Spleen (tissue), 11 donors: ENCODE measurements at regions not wholly inside any gene's neighbourhood (a gene's known extent, or its start where the extent isn't known, plus 50 kb on each side); places are given as distances from the start of the nearest gene placed in this dataset.

Experiments
- DNase-seq: peaks from one replicate; pipeline ENCODE4 v3.0.0-alpha.2; 2020
- H3K27ac ChIP-seq, 8 donors: fragments of 200-600 bp; sonication (generic) in 7 of 8; 1 replicate in 4 of 8; 2 replicates in 4 of 8; pipeline versions ENCODE4 v1.5.0 to v1.8.0; 2016 to 2021; ENCODE audit warnings: inconsistent platforms in 4 of 8, mild to moderate bottlenecking in 4 of 8, moderate library complexity in 1 of 8
- H3K27me3 ChIP-seq, 7 donors: fragments of 200-600 bp; sonication (generic) in 6 of 7; replicated peaks in 1 of 7; 1 replicate in 4 of 7; 2 replicates in 3 of 7; pipeline versions ENCODE4 v1.5.0 to v1.8.0; 2016 to 2021; ENCODE audit warnings: inconsistent platforms in 3 of 7, mild to moderate bottlenecking in 1 of 7
- H3K36me3 ChIP-seq, 6 donors: fragments of 200-600 bp; sonication (generic) in 5 of 6; 1 replicate in 4 of 6; 2 replicates in 2 of 6; pipeline versions ENCODE4 v1.5.0 to v1.8.0; 2016 to 2021; ENCODE audit warnings: inconsistent platforms in 2 of 6
- H3K4me1 ChIP-seq, 6 donors: fragments of 200-600 bp; sonication (generic) in 5 of 6; 1 replicate in 3 of 6; 2 replicates in 3 of 6; pipeline versions ENCODE4 v1.5.0 to v1.8.0; 2016 to 2021; ENCODE audit warnings: inconsistent platforms in 3 of 6
- H3K4me3 ChIP-seq, 8 donors: fragments of 200-600 bp; sonication (generic) in 7 of 8; 1 replicate in 4 of 8; 2 replicates in 4 of 8; pipeline versions ENCODE4 v1.5.0 to v1.8.0; 2016 to 2021; ENCODE audit warnings: inconsistent platforms in 4 of 8, mild to moderate bottlenecking in 4 of 8, moderate library complexity in 2 of 8
- H3K9me3 ChIP-seq, 8 donors: fragments of 200-600 bp; sonication (generic) in 7 of 8; 1 replicate in 4 of 8; 2 replicates in 4 of 8; pipeline versions ENCODE4 v1.5.0 to v1.8.0; 2016 to 2021; ENCODE audit warnings: inconsistent platforms in 4 of 8
- POLR2A ChIP-seq, 3 donors: fragments of 450-650 bp; IDR thresholded peaks; one replicate each; pipeline ENCODE4 v1.5.1; 2017; ENCODE audit warnings: antibody characterized with exemption in 3 of 3, mild to moderate bottlenecking in 1 of 3
- POLR2AphosphoS5 ChIP-seq, 3 donors: sonication (generic); formaldehyde crosslinking; IDR thresholded peaks; one replicate each; pipeline ENCODE4 v1.5.1; 2017; ENCODE audit warnings: antibody characterized with exemption in 3 of 3
- WGBS, 5 donors: extraction: QIAGEN DNeasy Blood & Tissue Kit in 3 of 5; methylation state at CpG; one replicate each; pipeline versions ENCODE4 v1.1.5 to v1.1.7; 2013 to 2018; 5-methylcytosine and 5-hydroxymethylcytosine counted together
- intact Hi-C: fragments of 100-400 bp; cut with DNase I; formaldehyde crosslinking; loops from one replicate; pipeline ENCODE4 v1.15.0; 2023; ENCODE audit warnings: low total_unique reads
- TF ChIP-seq, protein P1 (sequence below), 11 experiments: fragments of 200-600 bp in 7 of 11; fragments of 450-650 bp in 4 of 11; sonication (generic) in 4 of 11; IDR thresholded peaks in 8 of 11; conservative IDR thresholded peaks in 3 of 11; 1 replicate in 7 of 11; 2 replicates in 4 of 11; pipeline versions ENCODE4 v1.4.0 to v1.8.0; 2016 to 2021; ENCODE audit warnings: antibody characterized with exemption in 11 of 11, inconsistent platforms in 4 of 11, mild to moderate bottlenecking in 1 of 11
- donor health status: healthy with polysubstance abuse.
- donor health status: DM: no; HTN: no; CAD: no; lungs with moderate emphysema.
- donor health status: DM: no; HTN: no; CAD: no.
- donor health status: Bipolar disorder and iron deficiency.
- donor health status: healthy.
- donor health status: DM: no; HTN: no; CAD: no.
- donor health status: DM: yes; HTN: yes; CAD: no.

DNA sequence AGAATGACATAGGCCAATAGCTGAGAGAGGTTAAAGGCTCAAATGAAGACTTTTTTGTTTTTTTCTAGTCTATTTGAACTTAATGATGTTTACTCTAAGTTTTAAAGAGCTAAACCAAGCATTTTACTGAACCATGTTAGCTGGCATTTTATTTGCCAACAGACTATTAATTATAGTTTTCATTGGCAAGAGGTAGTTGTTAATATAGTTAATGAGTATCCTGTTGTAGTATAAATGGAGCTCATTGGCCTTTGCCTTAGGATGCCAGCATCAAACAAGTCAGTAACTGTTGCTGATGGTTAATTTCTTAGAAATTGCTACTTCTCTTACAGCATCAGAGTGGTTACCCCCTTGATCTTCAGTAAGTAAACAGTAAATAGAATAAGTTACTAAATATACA is 339.0 kb upstream of the B3GALT2 start:
- Histone ChIP-seq H3K27me3 (no peaks in the 10 kb centered on the region), H3K27ac (no peak overlapping the region), H3K4me3 (no peak overlapping the region), H3K9me3 (no peaks in the 10 kb centered on the region), H3K4me1 (no peaks in the 10 kb centered on the region), H3K36me3 (no peaks in the 10 kb centered on the region)
- no peak for DNase-seq
- TF ChIP-seq POLR2A (IDR thresholded peaks at IDR 0.05) (no peak), POLR2AphosphoS5 (IDR thresholded peaks at IDR 0.05) (no peak)
- TF ChIP-seq, protein P1, sequence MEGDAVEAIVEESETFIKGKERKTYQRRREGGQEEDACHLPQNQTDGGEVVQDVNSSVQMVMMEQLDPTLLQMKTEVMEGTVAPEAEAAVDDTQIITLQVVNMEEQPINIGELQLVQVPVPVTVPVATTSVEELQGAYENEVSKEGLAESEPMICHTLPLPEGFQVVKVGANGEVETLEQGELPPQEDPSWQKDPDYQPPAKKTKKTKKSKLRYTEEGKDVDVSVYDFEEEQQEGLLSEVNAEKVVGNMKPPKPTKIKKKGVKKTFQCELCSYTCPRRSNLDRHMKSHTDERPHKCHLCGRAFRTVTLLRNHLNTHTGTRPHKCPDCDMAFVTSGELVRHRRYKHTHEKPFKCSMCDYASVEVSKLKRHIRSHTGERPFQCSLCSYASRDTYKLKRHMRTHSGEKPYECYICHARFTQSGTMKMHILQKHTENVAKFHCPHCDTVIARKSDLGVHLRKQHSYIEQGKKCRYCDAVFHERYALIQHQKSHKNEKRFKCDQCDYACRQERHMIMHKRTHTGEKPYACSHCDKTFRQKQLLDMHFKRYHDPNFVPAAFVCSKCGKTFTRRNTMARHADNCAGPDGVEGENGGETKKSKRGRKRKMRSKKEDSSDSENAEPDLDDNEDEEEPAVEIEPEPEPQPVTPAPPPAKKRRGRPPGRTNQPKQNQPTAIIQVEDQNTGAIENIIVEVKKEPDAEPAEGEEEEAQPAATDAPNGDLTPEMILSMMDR (IDR thresholded peaks at IDR 0.05 in 8 of 11, conservative IDR thresholded peaks at IDR 0.05 in 3 of 11) = no peak
- intact Hi-C loops = no loop called here

DNA sequence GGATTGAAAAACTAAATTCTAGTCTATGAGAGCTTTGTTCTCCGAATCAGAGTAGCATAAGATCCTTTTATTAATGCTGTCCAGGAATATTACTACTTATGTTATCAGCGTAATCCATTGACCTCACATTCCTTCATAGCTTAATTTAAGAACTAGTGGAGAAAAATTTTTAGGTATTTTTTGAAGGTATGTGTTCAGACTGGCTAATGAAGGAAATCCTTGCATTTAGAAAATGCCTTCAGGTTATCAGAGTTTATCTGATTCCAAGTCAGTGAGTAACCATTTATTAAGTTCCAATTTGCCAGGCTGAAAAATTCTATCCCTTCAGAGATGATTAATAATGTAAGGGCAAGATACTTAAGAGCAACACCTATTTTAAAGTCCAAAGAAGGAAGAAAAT is 338.2 kb upstream of the B3GALT2 start:
- H3K4me1 ChIP-seq = no peaks in the 10 kb centered on the region
- DNase-seq = no peak
- H3K9me3 ChIP-seq = no peaks in the 10 kb centered on the region
- H3K27me3 ChIP-seq = no peaks in the 10 kb centered on the region
- 86 to 97% (median 95%) methylated on average over 2 of the region's 2 CpGs for WGBS, 5 donors
- no peak overlapping the region for H3K27ac ChIP-seq
- TF ChIP-seq, protein P1 (IDR thresholded peaks at IDR 0.05 in 8 of 11, conservative IDR thresholded peaks at IDR 0.05 in 3 of 11) = no peak
- intact Hi-C loops = no loop called here
- H3K4me3 ChIP-seq = no peak overlapping the region
- no peaks in the 10 kb centered on the region for H3K36me3 ChIP-seq

DNA sequence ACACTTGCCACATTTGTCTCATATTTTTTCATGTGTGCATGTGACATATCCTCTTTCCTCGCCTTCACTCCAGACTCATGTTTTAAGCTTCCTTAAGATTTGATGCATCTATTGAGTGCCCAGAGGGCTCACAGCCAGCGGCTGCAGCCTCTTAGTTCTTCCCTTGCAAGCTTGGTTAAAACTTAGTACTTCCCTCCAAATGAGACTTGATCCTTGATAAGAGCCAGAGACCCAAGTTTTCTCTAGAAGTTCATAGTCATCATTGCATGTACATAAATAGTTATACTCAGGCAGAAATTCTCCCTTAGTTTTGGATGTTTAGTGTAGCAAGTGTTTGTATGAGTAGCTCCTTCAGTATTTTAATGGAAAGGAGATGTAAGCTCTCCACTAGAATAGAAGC is 337.6 kb upstream of the B3GALT2 start:
- intact Hi-C loops = no loop called here
- Histone ChIP-seq H3K4me1 (no peaks in the 10 kb centered on the region), H3K27ac (no peak overlapping the region), H3K9me3 (no peaks in the 10 kb centered on the region), H3K36me3 (no peaks in the 10 kb centered on the region), H3K27me3 (no peaks in the 10 kb centered on the region), H3K4me3 (no peak overlapping the region)
- TF ChIP-seq, protein P1 (IDR thresholded peaks at IDR 0.05 in 8 of 11, conservative IDR thresholded peaks at IDR 0.05 in 3 of 11) = no peak
- TF ChIP-seq POLR2AphosphoS5 (IDR thresholded peaks at IDR 0.05) (no peak), POLR2A (IDR thresholded peaks at IDR 0.05) (no peak)
- WGBS, 5 donors = 69 to 91% (median 81%) methylated on average over 2 of the region's 2 CpGs
- no peak for DNase-seq

DNA sequence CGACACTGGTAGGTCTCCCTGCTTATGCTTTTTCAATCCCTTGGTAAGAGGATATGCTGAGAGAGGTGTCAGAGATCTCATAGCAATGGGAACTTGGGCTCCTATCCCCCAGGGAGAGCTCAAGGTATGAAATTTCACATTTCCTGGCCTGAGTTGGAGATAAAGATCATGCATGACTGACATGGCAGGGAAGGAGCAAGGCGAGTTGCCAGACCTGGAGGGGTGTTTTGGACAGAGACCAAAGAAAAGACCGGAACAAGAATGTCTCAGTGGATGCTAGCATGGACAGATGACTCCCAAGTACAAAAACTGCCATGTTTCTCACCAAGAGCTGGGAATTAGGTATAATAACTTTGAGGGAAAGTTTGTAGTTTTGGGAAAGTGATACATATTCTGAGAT is 334.1 kb upstream of the B3GALT2 start:
- no peaks in the 10 kb centered on the region for H3K9me3 ChIP-seq
- H3K27ac ChIP-seq = no peak overlapping the region
- TF ChIP-seq POLR2AphosphoS5 (IDR thresholded peaks at IDR 0.05) (no peak), POLR2A (IDR thresholded peaks at IDR 0.05) (no peak)
- TF ChIP-seq, protein P1 (IDR thresholded peaks at IDR 0.05 in 8 of 11, conservative IDR thresholded peaks at IDR 0.05 in 3 of 11) = no peak
- H3K27me3 ChIP-seq = no peaks in the 10 kb centered on the region
- WGBS, 5 donors = 84 to 94% (median 89%) methylated on average over 3 of the region's 3 CpGs
- H3K36me3 ChIP-seq = no peaks in the 10 kb centered on the region
- DNase-seq = no peak
- intact Hi-C loops = no loop called here
- no peak overlapping the region for H3K4me3 ChIP-seq
- H3K4me1 ChIP-seq = no peaks in the 10 kb centered on the region
